Liver (tissue), 8 donors: ENCODE measurements at regions not wholly inside any gene's neighbourhood (a gene's known extent, or its start where the extent isn't known, plus 50 kb on each side); places are given as distances from the start of the nearest gene placed in this dataset.

Source experiments
- DNase-seq: peaks from one replicate; pipeline ENCODE4 v3.0.0-alpha.2; 2017; ENCODE audit warnings: low spot score
- H3K27ac ChIP-seq, 2 donors: one replicate each; pipeline ENCODE4 v1.7.0; 2013; ENCODE audit warnings: inconsistent platforms in 2 of 2, low read length in 2 of 2, control low read depth in 1 of 2, low read depth in 1 of 2, mild to moderate bottlenecking in 1 of 2
- H3K27me3 ChIP-seq, 4 donors: one replicate each; pipeline versions ENCODE4 v1.6.1 to v1.7.0; 2013; ENCODE audit warnings: low read length in 3 of 4, inconsistent platforms in 1 of 4, mild to moderate bottlenecking in 1 of 4, moderate library complexity in 1 of 4; ENCODE audit not compliant: control insufficient read depth in 4 of 4, insufficient read depth in 4 of 4
- H3K36me3 ChIP-seq, 4 donors: one replicate each; pipeline versions ENCODE4 v1.6.1 to v1.7.0; 2013; ENCODE audit warnings: low read length in 3 of 4, mild to moderate bottlenecking in 3 of 4, low read depth in 1 of 4, moderate library complexity in 1 of 4; ENCODE audit not compliant: control insufficient read depth in 4 of 4, insufficient read depth in 3 of 4
- H3K4me1 ChIP-seq, 4 donors: one replicate each; pipeline versions ENCODE4 v1.6.1 to v1.7.0; 2013; ENCODE audit warnings: low read length in 3 of 4, mild to moderate bottlenecking in 3 of 4, moderate library complexity in 1 of 4; ENCODE audit not compliant: control insufficient read depth in 4 of 4, insufficient read depth in 4 of 4
- H3K4me3 ChIP-seq, 3 donors: one replicate each; pipeline versions ENCODE4 v1.6.1 to v1.7.0; 2013; ENCODE audit warnings: low read length in 3 of 3, control low read depth in 1 of 3, low read depth in 1 of 3, mild to moderate bottlenecking in 1 of 3
- H3K9ac ChIP-seq, 2 donors: one replicate each; pipeline ENCODE4 v1.7.0; 2013; ENCODE audit warnings: low read length in 2 of 2, mild to moderate bottlenecking in 2 of 2, moderate library complexity in 2 of 2, control low read depth in 1 of 2, low read depth in 1 of 2
- H3K9me3 ChIP-seq, 4 donors: one replicate each; pipeline versions ENCODE4 v1.6.1 to v1.7.0; 2013; ENCODE audit warnings: low read length in 3 of 4; ENCODE audit not compliant: control insufficient read depth in 4 of 4
- ATF3 ChIP-seq: IDR thresholded peaks from 2 replicates; pipeline ENCODE4 v1.6.1; 2016; ENCODE audit warnings: antibody characterized with exemption
- CTCF ChIP-seq: fragments of 150-350 bp; IDR thresholded peaks from 2 replicates; pipeline ENCODE4 v1.5.1; 2017; ENCODE audit warnings: improper control_type of control experiment, low read depth, low read length; ENCODE audit not compliant: missing input control
- EGR1 ChIP-seq, 2 donors: IDR thresholded peaks; 2 replicates each; pipeline ENCODE4 v1.6.1; 2016 to 2018; ENCODE audit warnings: antibody characterized with exemption in 2 of 2, low read depth in 2 of 2
- FOXA1 ChIP-seq: IDR thresholded peaks from 2 replicates; pipeline ENCODE4 v1.6.1; 2016; ENCODE audit warnings: antibody characterized with exemption
- FOXA2 ChIP-seq: IDR thresholded peaks from 2 replicates; pipeline ENCODE4 v1.6.1; 2016; ENCODE audit warnings: antibody characterized with exemption
- GABPA ChIP-seq, 2 donors: IDR thresholded peaks in 1 of 2; conservative IDR thresholded peaks in 1 of 2; 2 replicates each; pipeline ENCODE4 v1.6.1; 2016; ENCODE audit warnings: antibody characterized with exemption in 2 of 2, mild to moderate bottlenecking in 1 of 2, moderate library complexity in 1 of 2
- HNF4G ChIP-seq: IDR thresholded peaks from 2 replicates; pipeline ENCODE4 v1.6.1; 2016; ENCODE audit warnings: antibody characterized with exemption
- JUND ChIP-seq, 2 donors: IDR thresholded peaks; 2 replicates each; pipeline ENCODE4 v1.6.1; 2016; ENCODE audit warnings: antibody characterized with exemption in 2 of 2
- MAX ChIP-seq: IDR thresholded peaks from 2 replicates; pipeline ENCODE4 v1.6.1; 2016; ENCODE audit warnings: antibody characterized with exemption
- NR2F2 ChIP-seq: IDR thresholded peaks from 2 replicates; pipeline ENCODE4 v1.6.1; 2016; ENCODE audit warnings: antibody characterized with exemption
- RAD21 ChIP-seq, 2 donors: IDR thresholded peaks; 2 replicates each; pipeline ENCODE4 v1.6.1; 2016; ENCODE audit warnings: antibody characterized with exemption in 2 of 2, mild to moderate bottlenecking in 2 of 2
- REST ChIP-seq: IDR thresholded peaks from 2 replicates; pipeline ENCODE4 v1.6.1; 2016; ENCODE audit warnings: antibody characterized with exemption, mild to moderate bottlenecking
- RXRA ChIP-seq, 2 donors: IDR thresholded peaks; 2 replicates each; pipeline ENCODE4 v1.6.1; 2017 to 2018; ENCODE audit warnings: antibody characterized with exemption in 2 of 2, mild to moderate bottlenecking in 1 of 2
- SP1 ChIP-seq: IDR thresholded peaks from 2 replicates; pipeline ENCODE4 v1.6.1; 2018; ENCODE audit warnings: antibody characterized with exemption, mild to moderate bottlenecking
- TAF1 ChIP-seq: conservative IDR thresholded peaks from 2 replicates; pipeline ENCODE4 v1.6.1; 2016; ENCODE audit warnings: antibody characterized with exemption, mild to moderate bottlenecking
- YY1 ChIP-seq: IDR thresholded peaks from 2 replicates; pipeline ENCODE4 v1.6.1; 2016; ENCODE audit warnings: antibody characterized with exemption, mild to moderate bottlenecking
- ZBTB33 ChIP-seq: IDR thresholded peaks from 2 replicates; pipeline ENCODE4 v1.6.1; 2016; ENCODE audit warnings: antibody characterized with exemption
- WGBS: extraction: QIAGEN DNeasy Blood & Tissue Kit; methylation state at CpG from one replicate; pipeline ENCODE4 v1.1.7; 2013; 5-methylcytosine and 5-hydroxymethylcytosine counted together
- donor health status: healthy.
- donor health status: healthy.
- donor health status: healthy.
- donor health status: healthy.
- donor health status: healthy.

GRCh38 chr15:87500240-87500639 lies 756.3 kb downstream of the NTRK3 start (continued):
- no peak for TF ChIP-seq ATF3
- TF ChIP-seq FOXA2: no peak
- TF ChIP-seq CTCF: no peak

GRCh38 chr15:87498560-87498959 lies 758.0 kb downstream of the NTRK3 start:
- 77% methylated on average over 5 of the region's 5 CpGs for WGBS

GRCh38 chr15:87496795-87497194 lies 759.7 kb downstream of the NTRK3 start:
- Histone ChIP-seq H3K4me3 (no peak overlapping the region), H3K9ac (no peak overlapping the region), H3K9me3 (no peaks in the 10 kb centered on the region), H3K4me1 (no peaks in the 10 kb centered on the region), H3K27me3 (peaks cover 0 to 4% (median 0%) of the 10 kb centered on the region in 4 donors), H3K27ac (no peak overlapping the region), H3K36me3 (no peaks in the 10 kb centered on the region)
- no peak for DNase-seq
- TF ChIP-seq GABPA (IDR thresholded peaks at IDR 0.05 in 1 of 2, conservative IDR thresholded peaks at IDR 0.05 in 1 of 2) (no peak), RXRA (IDR thresholded peaks at IDR 0.05) (no peak)
- 43% methylated on average over 2 of the region's 2 CpGs for WGBS

More at GRCh38 chr15:87498560-87498959, 758.0 kb downstream of the NTRK3 start:
- Histone ChIP-seq H3K9ac (no peak overlapping the region), H3K27me3 (peaks cover 0 to 4% (median 0%) of the 10 kb centered on the region in 4 donors), H3K4me3 (no peak overlapping the region), H3K9me3 (no peaks in the 10 kb centered on the region), H3K27ac (no peak overlapping the region), H3K36me3 (no peaks in the 10 kb centered on the region), H3K4me1 (no peaks in the 10 kb centered on the region)
- DNase-seq: no peak
- TF ChIP-seq REST: no peak
- no peak for TF ChIP-seq EGR1 (IDR thresholded peaks at IDR 0.05; ENCODE audit: low read depth in 2 of 2)
- no peak for TF ChIP-seq FOXA1

GRCh38 chr15:87496109-87496508 lies 760.4 kb downstream of the NTRK3 start:
- no peak for DNase-seq
- Histone ChIP-seq H3K4me3 (no peak overlapping the region), H3K27ac (no peak overlapping the region), H3K36me3 (no peaks in the 10 kb centered on the region), H3K9me3 (no peaks in the 10 kb centered on the region), H3K9ac (no peak overlapping the region), H3K4me1 (no peaks in the 10 kb centered on the region), H3K27me3 (peaks cover 0 to 4% (median 0%) of the 10 kb centered on the region in 4 donors)
- 82% methylated on average over 2 of the region's 2 CpGs for WGBS
- TF ChIP-seq FOXA2: no peak
- TF ChIP-seq RAD21 (IDR thresholded peaks at IDR 0.05): no peak
- TF ChIP-seq JUND (IDR thresholded peaks at IDR 0.05): no peak
- no peak for TF ChIP-seq RXRA (IDR thresholded peaks at IDR 0.05)
- no peak for TF ChIP-seq CTCF
- TF ChIP-seq SP1: no peak
- TF ChIP-seq EGR1 (IDR thresholded peaks at IDR 0.05; ENCODE audit: low read depth in 2 of 2): no peak
- no peak for TF ChIP-seq FOXA1
- TF ChIP-seq MAX: no peak
- no peak for TF ChIP-seq YY1
- TF ChIP-seq ZBTB33: no peak
- TF ChIP-seq TAF1: no peak
- TF ChIP-seq GABPA (IDR thresholded peaks at IDR 0.05 in 1 of 2, conservative IDR thresholded peaks at IDR 0.05 in 1 of 2): no peak
- no peak for TF ChIP-seq HNF4G
- TF ChIP-seq NR2F2: no peak
